ENCODE measurements at regions not wholly inside any gene's neighbourhood (a gene's known extent, or its start where the extent isn't known, plus 50 kb on each side); places are given as distances from the start of the nearest gene placed in this dataset.

DNA sequence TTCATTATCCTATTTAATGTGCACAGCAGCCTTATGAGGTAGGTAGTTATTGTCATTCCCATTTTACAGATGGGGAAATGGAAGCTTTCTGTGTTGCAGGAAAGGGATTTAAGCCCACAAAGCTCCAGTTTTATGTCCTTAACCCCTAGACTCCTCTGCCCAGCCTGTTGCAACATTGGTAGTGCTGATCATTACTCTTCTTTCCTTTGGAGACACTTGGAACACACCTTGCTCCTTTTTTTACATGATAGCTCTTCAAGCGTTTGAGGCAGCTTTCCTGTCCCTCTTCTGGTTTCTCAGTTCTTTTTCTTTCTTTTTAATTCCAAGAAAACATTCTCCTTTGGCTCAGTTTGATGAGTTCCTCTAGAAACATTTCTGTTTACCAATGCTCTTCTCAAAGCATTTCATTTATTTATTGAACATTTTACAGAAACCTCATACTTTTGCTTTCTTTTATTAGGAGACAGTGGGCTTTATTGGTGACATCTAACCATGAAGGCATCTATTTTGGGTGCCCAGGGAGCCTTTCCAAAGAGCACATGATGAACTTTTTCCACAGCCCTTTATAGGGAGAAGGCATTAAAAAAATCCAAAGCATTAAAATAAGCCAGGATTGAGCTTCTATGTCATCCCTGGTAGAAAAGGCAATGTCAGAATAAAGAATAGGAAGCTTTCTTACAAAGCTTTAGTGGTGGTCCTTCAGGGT lies 218.0 kb downstream of the TMEM38B start:
- TF ChIP-seq, protein P1, sequence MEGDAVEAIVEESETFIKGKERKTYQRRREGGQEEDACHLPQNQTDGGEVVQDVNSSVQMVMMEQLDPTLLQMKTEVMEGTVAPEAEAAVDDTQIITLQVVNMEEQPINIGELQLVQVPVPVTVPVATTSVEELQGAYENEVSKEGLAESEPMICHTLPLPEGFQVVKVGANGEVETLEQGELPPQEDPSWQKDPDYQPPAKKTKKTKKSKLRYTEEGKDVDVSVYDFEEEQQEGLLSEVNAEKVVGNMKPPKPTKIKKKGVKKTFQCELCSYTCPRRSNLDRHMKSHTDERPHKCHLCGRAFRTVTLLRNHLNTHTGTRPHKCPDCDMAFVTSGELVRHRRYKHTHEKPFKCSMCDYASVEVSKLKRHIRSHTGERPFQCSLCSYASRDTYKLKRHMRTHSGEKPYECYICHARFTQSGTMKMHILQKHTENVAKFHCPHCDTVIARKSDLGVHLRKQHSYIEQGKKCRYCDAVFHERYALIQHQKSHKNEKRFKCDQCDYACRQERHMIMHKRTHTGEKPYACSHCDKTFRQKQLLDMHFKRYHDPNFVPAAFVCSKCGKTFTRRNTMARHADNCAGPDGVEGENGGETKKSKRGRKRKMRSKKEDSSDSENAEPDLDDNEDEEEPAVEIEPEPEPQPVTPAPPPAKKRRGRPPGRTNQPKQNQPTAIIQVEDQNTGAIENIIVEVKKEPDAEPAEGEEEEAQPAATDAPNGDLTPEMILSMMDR (IDR thresholded peaks at IDR 0.05; ENCODE audit: control insufficient read depth, extremely low read depth, insufficient read depth): no peak
- H3K4me3 ChIP-seq (ENCODE audit: low read depth, low read length): no peak overlapping the region

DNA sequence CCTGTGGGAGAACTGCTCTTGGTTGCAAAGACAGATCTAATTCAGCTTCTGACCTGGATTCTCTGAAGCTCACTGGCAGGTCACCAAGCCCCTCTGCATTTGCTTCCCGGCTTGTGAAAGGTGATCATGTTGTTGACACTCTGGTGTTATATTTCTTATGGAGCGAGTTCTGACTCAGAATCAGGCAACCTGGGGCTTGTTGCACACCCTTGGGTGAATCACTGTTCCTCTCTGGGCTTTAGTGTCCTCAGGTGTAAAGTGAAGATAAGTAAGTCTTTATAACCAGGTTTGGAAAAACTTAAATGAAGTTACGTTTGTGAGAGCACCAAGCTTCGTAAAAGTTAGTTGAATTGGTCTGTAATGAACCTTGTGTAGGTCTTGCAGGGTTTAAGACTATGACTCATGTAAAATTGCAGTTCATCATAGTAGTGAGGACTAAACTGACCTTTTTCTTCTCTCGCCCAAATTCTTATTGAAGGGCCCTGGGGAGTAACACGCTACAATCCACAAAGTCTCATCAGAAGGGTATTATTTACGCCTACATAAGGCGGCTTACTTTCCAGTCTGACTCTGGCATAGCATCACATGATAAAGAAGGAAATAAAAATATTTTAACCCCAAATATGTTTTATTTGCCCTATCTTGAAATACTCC lies 218.6 kb downstream of the TMEM38B start:
- TF ChIP-seq, protein P1 (IDR thresholded peaks at IDR 0.05; ENCODE audit: control insufficient read depth, extremely low read depth, insufficient read depth): no peak
- no peak overlapping the region for H3K4me3 ChIP-seq (ENCODE audit: low read depth, low read length)
- no peak for DNase-seq (ENCODE audit: low read depth)

More for the DNA sequence above, 218.0 kb downstream of the TMEM38B start:
- no peak for DNase-seq (ENCODE audit: low read depth)

DNA sequence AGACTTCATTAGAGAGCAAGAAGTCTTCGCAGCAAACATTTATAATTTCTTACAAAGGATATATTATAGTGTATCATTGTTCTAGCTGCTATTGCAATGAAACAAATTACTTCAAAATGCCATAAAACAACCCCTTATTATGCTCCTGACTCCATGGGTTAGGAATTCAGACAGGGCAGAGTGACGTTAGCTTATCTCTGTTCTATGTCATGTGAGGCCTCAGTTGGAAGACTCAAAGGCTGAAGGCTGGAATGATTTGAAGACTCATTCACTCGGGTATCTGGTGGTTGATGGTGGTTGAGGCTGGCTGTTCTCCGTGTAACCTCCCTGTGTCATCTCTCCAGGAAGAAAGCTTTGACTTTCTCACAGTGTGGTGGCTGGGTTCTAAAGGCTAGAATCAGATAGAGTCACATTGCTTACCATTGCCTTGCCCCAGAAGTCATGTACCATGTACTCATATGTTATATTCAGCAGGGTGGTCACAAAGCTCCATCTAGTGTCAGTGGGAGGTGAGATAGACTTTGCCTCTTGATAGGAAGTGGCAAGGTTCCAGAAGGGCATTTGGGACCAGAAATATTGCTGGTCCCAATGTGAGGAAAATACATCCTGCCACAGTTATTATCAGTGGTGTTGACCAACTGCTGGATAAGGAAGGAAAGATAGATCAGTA lies 226.9 kb downstream of the TMEM38B start:
- no peak overlapping the region for H3K4me3 ChIP-seq (ENCODE audit: low read depth, low read length)
- TF ChIP-seq, protein P1 (IDR thresholded peaks at IDR 0.05; ENCODE audit: control insufficient read depth, extremely low read depth, insufficient read depth): no peak
- no peak for DNase-seq (ENCODE audit: low read depth)

DNA sequence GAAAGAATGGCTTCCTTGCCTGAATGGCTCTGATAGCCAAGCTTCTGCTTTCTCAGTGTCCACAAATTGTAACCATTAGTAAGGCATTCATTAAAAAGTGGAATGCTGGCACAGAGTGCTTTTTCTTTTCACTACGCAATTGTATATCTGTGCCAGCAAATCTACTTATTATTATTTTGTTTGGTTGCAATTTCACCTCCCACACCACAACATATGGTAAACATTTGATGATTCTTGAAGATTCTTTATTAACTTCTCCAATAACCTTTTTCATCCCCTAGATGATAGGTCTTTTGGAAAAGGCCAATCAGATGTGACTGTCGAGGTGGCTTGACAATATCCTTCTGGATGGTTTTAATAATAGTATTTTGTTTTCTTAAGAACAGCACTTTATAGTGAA lies 234.1 kb downstream of the TMEM38B start:
- DNase-seq (ENCODE audit: low read depth): no peak
- H3K4me3 ChIP-seq (ENCODE audit: low read depth, low read length): no peak overlapping the region
- TF ChIP-seq, protein P1 (IDR thresholded peaks at IDR 0.05; ENCODE audit: control insufficient read depth, extremely low read depth, insufficient read depth): no peak

DNA sequence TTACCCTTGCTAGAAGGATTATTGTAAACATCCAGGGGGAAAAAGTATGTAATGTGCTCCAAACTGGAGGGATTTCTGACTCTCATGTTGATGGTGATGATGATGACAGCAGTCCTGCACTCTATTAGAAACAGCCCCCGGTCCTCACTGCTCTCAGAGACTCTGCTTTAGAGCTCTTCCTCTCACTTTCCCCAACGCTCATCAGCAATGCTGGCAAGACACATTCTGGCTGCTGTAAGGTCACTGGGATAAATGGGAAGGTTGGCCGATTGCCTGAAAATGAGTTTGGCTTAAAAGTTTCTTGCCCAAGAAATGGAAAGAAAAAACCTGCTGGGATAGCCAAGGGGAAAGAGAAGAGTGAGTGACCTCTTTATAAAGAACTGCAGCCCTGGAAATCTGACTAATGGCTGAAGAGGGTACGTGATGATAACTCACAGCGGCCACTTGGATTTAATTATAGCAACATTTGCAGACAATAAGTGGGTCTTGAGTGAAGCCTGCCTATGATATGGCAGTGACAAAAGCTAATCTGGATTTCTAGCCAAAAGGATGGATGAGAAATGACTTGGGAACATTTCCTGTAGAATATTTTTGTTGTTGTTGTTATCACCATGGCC lies 235.8 kb downstream of the TMEM38B start:
- no peak overlapping the region for H3K4me3 ChIP-seq (ENCODE audit: low read depth, low read length)
- TF ChIP-seq, protein P1 (IDR thresholded peaks at IDR 0.05; ENCODE audit: control insufficient read depth, extremely low read depth, insufficient read depth): no peak
- no peak for DNase-seq (ENCODE audit: low read depth)

DNA sequence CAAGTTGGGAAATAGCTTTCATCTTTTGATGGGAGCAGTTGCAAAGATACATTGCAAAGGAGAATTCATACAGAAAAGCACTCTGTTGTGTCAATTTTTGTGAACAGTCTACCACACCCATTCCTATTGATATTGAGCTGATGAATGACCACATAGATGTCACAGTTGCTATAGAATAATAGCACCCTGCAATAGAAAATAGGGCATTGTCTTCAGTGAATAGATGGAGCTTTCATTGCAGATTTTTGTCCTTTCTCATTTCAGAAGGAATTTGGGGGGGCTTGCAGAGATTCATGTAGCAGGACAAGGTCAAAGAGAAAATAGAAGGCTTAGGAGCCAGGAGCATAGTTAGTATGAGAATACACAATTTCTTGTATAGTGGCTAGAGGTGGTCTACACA lies 237.9 kb downstream of the TMEM38B start:
- DNase-seq (ENCODE audit: low read depth): no peak
- TF ChIP-seq, protein P1 (IDR thresholded peaks at IDR 0.05; ENCODE audit: control insufficient read depth, extremely low read depth, insufficient read depth): no peak
- no peak overlapping the region for H3K4me3 ChIP-seq (ENCODE audit: low read depth, low read length)

Measured in LNCaP clone FGC (cell line).